ENCODE measurements at regions not wholly inside any gene's neighbourhood (a gene's known extent, or its start where the extent isn't known, plus 50 kb on each side); places are given as distances from the start of the nearest gene placed in this dataset.
A peak's percentile ranks its signal among the peaks of the same experiment; 100 is the strongest.

- WGBS, 3 donors = 37 to 52% (median 45%) methylated on average over 6 of the region's 6 CpGs
- Histone ChIP-seq H3K4me1 (no peaks in the 10 kb centered on the region), H3K27me3 (ENCODE audit: insufficient read depth in 3 of 3, low read length in 2 of 3) (no peaks in the 10 kb centered on the region), H3K36me3 (ENCODE audit: insufficient read depth in 1 of 2, low read depth in 1 of 2) (no peaks in the 10 kb centered on the region), H3K9me3 (no peaks in the 10 kb centered on the region), H3K27ac (no peak overlapping the region), H3K4me3 (no peak overlapping the region)
- TF ChIP-seq CTCF (IDR thresholded peaks at IDR 0.05) = no peak
- DNase-seq (no peak), ATAC-seq (peak in 3 of 4 donors; percentile 55 to 67 (median 63))
- intact Hi-C loops (cut with DNase I) = no loop called here
Measured at GRCh38 chr13:40149611-40150274, 494.3 kb downstream of the COG6 start.

DNA sequence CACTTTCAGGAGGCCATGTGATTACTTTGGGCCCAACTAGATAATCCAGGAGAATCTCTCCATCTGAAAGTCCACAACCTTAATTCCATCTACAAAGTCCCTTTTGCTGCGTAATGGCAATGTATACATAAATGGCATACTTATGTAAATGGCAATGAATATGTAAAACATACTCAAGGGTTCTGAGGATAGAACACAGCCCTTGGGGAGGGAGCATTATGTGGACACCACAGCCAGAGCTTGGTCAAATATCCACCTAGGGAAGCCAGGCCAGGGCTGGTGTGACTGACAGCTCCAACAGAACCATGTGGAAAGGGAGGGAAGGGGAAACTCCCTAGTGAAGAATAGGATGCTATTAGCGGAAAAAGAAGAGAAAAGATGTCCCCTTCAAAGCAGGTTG is 496.2 kb downstream of the COG6 start:
- no peaks in the 10 kb centered on the region for H3K27me3 ChIP-seq (ENCODE audit: insufficient read depth in 3 of 3, low read length in 2 of 3)
- H3K36me3 ChIP-seq (ENCODE audit: insufficient read depth in 1 of 2, low read depth in 1 of 2) = no peaks in the 10 kb centered on the region
- no peaks in the 10 kb centered on the region for H3K9me3 ChIP-seq
- WGBS, 3 donors = 95 to 100% (median 96%) methylated on average over 2 of the region's 2 CpGs
- no peaks in the 10 kb centered on the region for H3K4me1 ChIP-seq
- H3K4me3 ChIP-seq = no peak overlapping the region
- intact Hi-C loops (cut with DNase I) = no loop called here
- ATAC-seq = no peak
- no peak overlapping the region for H3K27ac ChIP-seq
- no peak for DNase-seq
- TF ChIP-seq CTCF (IDR thresholded peaks at IDR 0.05) = no peak

DNA sequence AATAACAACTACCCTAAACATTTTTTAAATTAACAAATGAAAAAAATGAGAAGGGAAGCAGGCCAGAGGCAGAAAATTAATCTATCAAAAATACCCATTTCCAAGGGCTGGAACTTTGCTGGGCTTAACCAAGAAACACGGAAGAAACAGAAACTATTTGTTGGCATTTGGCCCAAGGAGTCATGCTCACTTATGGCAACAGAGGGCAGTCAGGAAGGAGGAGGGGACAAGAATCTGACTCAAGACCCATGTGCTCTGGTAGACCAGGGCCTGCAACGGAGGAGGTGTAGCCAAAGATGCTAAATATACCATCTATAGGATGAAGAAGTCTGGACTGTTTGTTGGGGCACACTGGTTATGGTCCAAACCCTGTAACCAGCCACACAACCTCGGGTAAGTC is 496.7 kb downstream of the COG6 start:
- DNase-seq (no peak), ATAC-seq (peak in 1 of 4 donors; percentile 60)
- 63 to 66% (median 65%) methylated on average over 3 of the region's 3 CpGs for WGBS, 3 donors
- TF ChIP-seq CTCF (IDR thresholded peaks at IDR 0.05) = no peak
- H3K27ac ChIP-seq = no peak overlapping the region
- H3K36me3 ChIP-seq (ENCODE audit: insufficient read depth in 1 of 2, low read depth in 1 of 2) = no peaks in the 10 kb centered on the region
- H3K9me3 ChIP-seq = no peaks in the 10 kb centered on the region
- no peaks in the 10 kb centered on the region for H3K27me3 ChIP-seq (ENCODE audit: insufficient read depth in 3 of 3, low read length in 2 of 3)
- intact Hi-C loops (cut with DNase I) = no loop called here
- no peaks in the 10 kb centered on the region for H3K4me1 ChIP-seq
- no peak overlapping the region for H3K4me3 ChIP-seq

- intact Hi-C loops (cut with DNase I) = no loop called here
- no peaks in the 10 kb centered on the region for H3K36me3 ChIP-seq (ENCODE audit: insufficient read depth in 1 of 2, low read depth in 1 of 2)
- no peak for DNase-seq
- no peak overlapping the region for H3K4me3 ChIP-seq
- no peak overlapping the region for H3K27ac ChIP-seq
- no peaks in the 10 kb centered on the region for H3K27me3 ChIP-seq (ENCODE audit: insufficient read depth in 3 of 3, low read length in 2 of 3)
- no peaks in the 10 kb centered on the region for H3K9me3 ChIP-seq
- no peak for ATAC-seq
- 80 to 88% (median 84%) methylated on average over 4 of the region's 4 CpGs for WGBS, 3 donors
- no peak for TF ChIP-seq CTCF (IDR thresholded peaks at IDR 0.05)
- H3K4me1 ChIP-seq = no peaks in the 10 kb centered on the region
Measured at GRCh38 chr13:40152922-40153321, 497.5 kb downstream of the COG6 start.

- DNase-seq = no peak
- Histone ChIP-seq H3K36me3 (ENCODE audit: insufficient read depth in 1 of 2, low read depth in 1 of 2) (no peaks in the 10 kb centered on the region), H3K4me3 (no peak overlapping the region), H3K9me3 (no peaks in the 10 kb centered on the region), H3K27me3 (ENCODE audit: insufficient read depth in 3 of 3, low read length in 2 of 3) (no peaks in the 10 kb centered on the region), H3K27ac (no peak overlapping the region), H3K4me1 (no peaks in the 10 kb centered on the region)
- intact Hi-C loops (cut with DNase I) = no loop called here
- WGBS, 3 donors = 46 to 59% (median 52%) methylated on average over 2 of the region's 2 CpGs
- no peak for ATAC-seq
- TF ChIP-seq CTCF (IDR thresholded peaks at IDR 0.05) = no peak
Measured at GRCh38 chr13:40153516-40153915, 498.1 kb downstream of the COG6 start.
